ENCODE measurements at regions not wholly inside any gene's neighbourhood (a gene's known extent, or its start where the extent isn't known, plus 50 kb on each side); places are given as distances from the start of the nearest gene placed in this dataset.

DNA sequence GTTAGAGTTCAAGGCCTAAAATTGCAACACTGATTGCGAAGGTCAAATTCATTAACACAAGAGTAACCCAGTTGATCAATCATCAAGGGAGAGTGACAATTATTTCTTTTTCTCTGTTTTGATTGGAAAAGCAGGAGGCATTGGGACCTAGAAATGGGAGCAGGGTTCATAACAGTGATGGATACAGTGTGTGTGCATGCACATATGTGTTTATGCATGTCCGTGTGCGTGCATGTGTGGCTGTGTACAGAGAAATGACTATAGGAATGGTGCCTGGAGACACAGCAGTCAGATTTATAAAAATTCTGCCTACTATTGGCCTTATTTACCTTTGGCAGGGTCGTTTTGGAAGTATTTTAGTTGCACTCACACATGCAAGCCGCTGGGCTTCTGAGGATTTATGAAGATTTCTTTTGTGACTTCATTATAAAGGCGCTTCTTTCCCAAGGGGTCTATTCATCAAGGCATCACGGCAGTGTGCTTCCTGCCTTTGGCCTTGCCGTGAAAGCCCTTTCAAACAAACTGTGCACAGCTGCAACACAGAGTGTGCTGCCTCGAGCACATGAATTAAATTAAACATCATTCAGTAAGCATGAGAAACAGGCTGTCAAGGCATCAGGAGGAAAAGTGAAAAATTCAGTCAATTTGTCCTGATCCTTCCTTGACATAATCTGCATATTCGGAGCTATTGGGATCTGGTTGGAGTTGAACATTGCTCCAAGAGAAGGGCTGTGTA, 122.8 kb upstream of the PUM3 start:
- TF ChIP-seq CTCF (conservative IDR thresholded peaks at IDR 0.05; ENCODE audit: low read length) (no peak), EZH2phosphoT487 (IDR thresholded peaks at IDR 0.05; ENCODE audit: borderline replicate concordance) (no peak)

Measured in Loucy (cell line).